Astrocyte (in vitro differentiated cells and primary cell): ENCODE measurements at regions not wholly inside any gene's neighbourhood (a gene's known extent, or its start where the extent isn't known, plus 50 kb on each side); places are given as distances from the start of the nearest gene placed in this dataset.

Experiments used
- DNase-seq: peaks from one replicate; pipeline ENCODE4 v3.0.0-alpha.2; 2010; ENCODE audit warnings: low read depth
- FAIRE-seq: peaks from 2 replicates; lab custom pipeline; 2011; peaks lifted over from hg19 to GRCh38; lab: Jason Lieb, UNC
- H2AFZ ChIP-seq: 2 replicates; pipeline ENCODE4 v1.6.0; 2012; ENCODE audit warnings: low read depth, low read length, inconsistent platforms
- H3K27ac ChIP-seq: 2 replicates; pipeline ENCODE4 v1.5.1; 2011; ENCODE audit warnings: low read depth, low read length, inconsistent platforms
- H3K27me3 ChIP-seq: 2 replicates; pipeline ENCODE4 v1.6.0; 2011; ENCODE audit warnings: low read length, inconsistent platforms; ENCODE audit not compliant: insufficient read depth
- H3K36me3 ChIP-seq: 2 replicates; pipeline ENCODE4 v1.5.1; 2011; ENCODE audit warnings: low read length, inconsistent platforms; ENCODE audit not compliant: insufficient read depth
- H3K4me1 ChIP-seq: 2 replicates; pipeline ENCODE4 v1.5.1; 2011; ENCODE audit warnings: low read length, inconsistent platforms; ENCODE audit not compliant: insufficient read depth
- H3K4me2 ChIP-seq: 2 replicates; pipeline ENCODE4 v1.6.0; 2012; ENCODE audit warnings: low read length, inconsistent platforms
- H3K4me3 ChIP-seq: 2 replicates; pipeline ENCODE4 v1.5.1; 2011; ENCODE audit warnings: low read depth, mild to moderate bottlenecking, low read length, inconsistent platforms; ENCODE audit not compliant: insufficient read depth
- H3K79me2 ChIP-seq: 2 replicates; pipeline ENCODE4 v1.6.0; 2012; ENCODE audit warnings: mild to moderate bottlenecking, low read length, inconsistent platforms; ENCODE audit not compliant: insufficient read depth
- H3K9ac ChIP-seq: 2 replicates; pipeline ENCODE4 v1.6.0; 2012; ENCODE audit warnings: mild to moderate bottlenecking, low read length, inconsistent platforms
- H3K9me3 ChIP-seq: 2 replicates; pipeline ENCODE4 v1.5.1; 2012; ENCODE audit warnings: low read depth, mild to moderate bottlenecking, low read length, inconsistent platforms; ENCODE audit not compliant: insufficient read depth
- H4K20me1 ChIP-seq: 2 replicates; pipeline ENCODE4 v1.6.0; 2012; ENCODE audit warnings: low read length, inconsistent platforms; ENCODE audit not compliant: insufficient read depth
- H3K27ac Mint-ChIP-seq: one replicate; pipeline ENCODE4 v1.8.0; 2021; ENCODE audit warnings: mild to moderate bottlenecking, mixed read lengths; ENCODE audit not compliant: unreplicated experiment
- H3K27me3 Mint-ChIP-seq: one replicate; pipeline ENCODE4 v1.8.0; 2021; ENCODE audit warnings: low read depth, mixed read lengths; ENCODE audit not compliant: unreplicated experiment
- H3K36me3 Mint-ChIP-seq: one replicate; pipeline ENCODE4 v1.8.0; 2021; ENCODE audit warnings: low read depth, mixed read lengths; ENCODE audit not compliant: unreplicated experiment
- H3K4me1 Mint-ChIP-seq: one replicate; pipeline ENCODE4 v1.8.0; 2021; ENCODE audit warnings: low read depth, mixed read lengths; ENCODE audit not compliant: unreplicated experiment
- H3K4me3 Mint-ChIP-seq: one replicate; pipeline ENCODE4 v1.8.0; 2021; ENCODE audit warnings: mild to moderate bottlenecking, moderate library complexity, mixed read lengths; ENCODE audit not compliant: unreplicated experiment
- H3K9me3 Mint-ChIP-seq: one replicate; pipeline ENCODE4 v1.8.0; 2021; ENCODE audit warnings: mild to moderate bottlenecking, mixed read lengths; ENCODE audit not compliant: unreplicated experiment
- EZH2 ChIP-seq: IDR thresholded peaks from 2 replicates; pipeline ENCODE4 v1.6.1; 2012; ENCODE audit warnings: mild to moderate bottlenecking, low read length, inconsistent platforms; ENCODE audit not compliant: insufficient read depth
- TF ChIP-seq, protein P1 (sequence below): IDR thresholded peaks from 2 replicates; pipeline ENCODE4 v1.5.1; 2011; ENCODE audit warnings: low read depth, mild to moderate bottlenecking, inconsistent platforms, low read length, moderate library complexity; ENCODE audit not compliant: insufficient read depth

DNA sequence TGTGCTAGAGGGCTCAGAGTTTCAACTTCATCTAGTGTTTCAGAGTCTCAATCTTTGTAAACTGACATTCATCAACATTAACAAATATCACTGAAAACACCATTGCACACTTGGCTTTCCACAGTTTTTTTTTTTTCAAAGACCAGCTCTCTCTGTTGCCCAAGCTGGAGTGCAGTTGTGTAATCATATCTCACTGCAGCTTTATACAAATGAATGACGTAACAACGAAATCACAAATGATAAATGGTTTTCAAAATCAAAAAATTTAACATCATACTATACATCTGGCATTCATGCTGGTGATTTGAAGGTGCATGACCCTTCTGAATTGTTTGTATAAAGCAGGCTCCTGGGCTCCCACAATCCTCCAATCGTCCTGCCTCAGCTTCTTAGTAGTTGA lies 248.0 kb upstream of the TMTC4 start:
- FAIRE-seq, result no peak
- Histone ChIP-seq H3K4me1 (no peaks in the 10 kb centered on the region), H3K9ac (no peak overlapping the region), H3K27ac (no peak overlapping the region), H3K27me3 (no peaks in the 10 kb centered on the region), H3K36me3 (no peaks in the 10 kb centered on the region), H3K4me2 (no peak overlapping the region), H4K20me1 (no peaks in the 10 kb centered on the region), H3K9me3 (no peaks in the 10 kb centered on the region), H3K4me3 (no peak overlapping the region), H2AFZ (no peak overlapping the region), H3K79me2 (no peaks in the 10 kb centered on the region)
- Mint-ChIP-seq H3K4me1 (peaks cover 4% of the 10 kb centered on the region), H3K4me3 (no peak overlapping the region), H3K9me3 (no peaks in the 10 kb centered on the region), H3K27me3 (no peaks in the 10 kb centered on the region), H3K27ac (no peak overlapping the region), H3K36me3 (no peaks in the 10 kb centered on the region)
- DNase-seq, result no peak
- TF ChIP-seq, protein P1, sequence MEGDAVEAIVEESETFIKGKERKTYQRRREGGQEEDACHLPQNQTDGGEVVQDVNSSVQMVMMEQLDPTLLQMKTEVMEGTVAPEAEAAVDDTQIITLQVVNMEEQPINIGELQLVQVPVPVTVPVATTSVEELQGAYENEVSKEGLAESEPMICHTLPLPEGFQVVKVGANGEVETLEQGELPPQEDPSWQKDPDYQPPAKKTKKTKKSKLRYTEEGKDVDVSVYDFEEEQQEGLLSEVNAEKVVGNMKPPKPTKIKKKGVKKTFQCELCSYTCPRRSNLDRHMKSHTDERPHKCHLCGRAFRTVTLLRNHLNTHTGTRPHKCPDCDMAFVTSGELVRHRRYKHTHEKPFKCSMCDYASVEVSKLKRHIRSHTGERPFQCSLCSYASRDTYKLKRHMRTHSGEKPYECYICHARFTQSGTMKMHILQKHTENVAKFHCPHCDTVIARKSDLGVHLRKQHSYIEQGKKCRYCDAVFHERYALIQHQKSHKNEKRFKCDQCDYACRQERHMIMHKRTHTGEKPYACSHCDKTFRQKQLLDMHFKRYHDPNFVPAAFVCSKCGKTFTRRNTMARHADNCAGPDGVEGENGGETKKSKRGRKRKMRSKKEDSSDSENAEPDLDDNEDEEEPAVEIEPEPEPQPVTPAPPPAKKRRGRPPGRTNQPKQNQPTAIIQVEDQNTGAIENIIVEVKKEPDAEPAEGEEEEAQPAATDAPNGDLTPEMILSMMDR, result no peak
- TF ChIP-seq EZH2, result no peak

DNA sequence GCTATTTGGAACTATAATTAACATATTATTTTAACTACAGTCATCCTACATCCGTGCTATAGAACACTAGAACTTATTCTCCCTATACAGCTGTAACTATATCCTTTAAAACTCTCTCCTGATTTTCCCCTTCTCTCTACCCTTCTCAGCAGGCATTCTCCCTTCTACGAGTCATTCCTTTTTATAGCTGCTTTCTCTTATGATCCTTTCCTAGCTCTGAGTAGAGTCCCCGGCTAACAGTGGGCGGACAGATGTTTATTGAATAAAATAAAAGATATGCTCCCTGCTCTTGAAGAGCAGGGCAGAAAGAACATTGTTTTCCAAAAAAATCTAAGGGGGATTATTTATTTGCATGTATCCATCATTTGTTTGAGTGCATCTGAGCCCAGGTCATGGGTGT lies 246.5 kb upstream of the TMTC4 start:
- Histone ChIP-seq H3K36me3 (no peaks in the 10 kb centered on the region), H3K9ac (no peak overlapping the region), H4K20me1 (no peaks in the 10 kb centered on the region), H3K4me3 (no peak overlapping the region), H3K4me1 (no peaks in the 10 kb centered on the region), H3K27me3 (no peaks in the 10 kb centered on the region), H3K79me2 (no peaks in the 10 kb centered on the region), H3K4me2 (no peak overlapping the region), H3K27ac (no peak overlapping the region), H2AFZ (no peak overlapping the region), H3K9me3 (no peaks in the 10 kb centered on the region)
- no peaks in the 10 kb centered on the region for H3K36me3 Mint-ChIP-seq
- H3K9me3 Mint-ChIP-seq, result no peaks in the 10 kb centered on the region
- peak overlapping the region; percentile 43 for H3K27ac Mint-ChIP-seq
- DNase-seq, result no peak
- TF ChIP-seq EZH2, result no peak
- TF ChIP-seq, protein P1, result no peak
- no peak for FAIRE-seq
- H3K27me3 Mint-ChIP-seq, result no peaks in the 10 kb centered on the region
- H3K4me3 Mint-ChIP-seq, result no peak overlapping the region
- peaks cover 4% of the 10 kb centered on the region for H3K4me1 Mint-ChIP-seq

DNA sequence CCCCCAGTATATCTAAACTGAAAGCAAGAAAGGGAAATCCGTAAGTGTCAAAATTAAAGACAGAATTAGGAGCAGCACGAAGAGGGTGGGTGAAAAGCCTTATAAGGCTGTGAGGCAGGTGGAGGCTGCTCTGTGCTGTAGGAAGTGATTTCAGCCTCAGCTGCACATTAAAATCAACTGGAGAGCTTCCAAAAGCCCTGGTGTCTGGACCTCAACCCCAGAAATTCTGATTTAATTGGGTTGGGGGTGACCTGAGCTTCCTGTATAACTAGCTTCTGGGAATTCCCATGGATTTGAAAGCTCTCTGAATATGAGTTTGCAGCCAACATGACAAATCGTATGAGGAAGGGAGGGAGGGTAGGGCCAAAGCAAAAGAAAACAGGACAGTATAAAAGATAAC lies 242.4 kb upstream of the TMTC4 start:
- Mint-ChIP-seq H3K36me3 (no peaks in the 10 kb centered on the region), H3K9me3 (peaks cover 3% of the 10 kb centered on the region), H3K27me3 (no peaks in the 10 kb centered on the region), H3K4me3 (no peak overlapping the region), H3K4me1 (peaks cover 4% of the 10 kb centered on the region), H3K27ac (no peak overlapping the region)
- H3K9ac ChIP-seq, result no peak overlapping the region
- no peaks in the 10 kb centered on the region for H3K4me1 ChIP-seq
- H3K27ac ChIP-seq, result no peak overlapping the region
- H4K20me1 ChIP-seq, result no peaks in the 10 kb centered on the region
- TF ChIP-seq, protein P1, result no peak
- no peak for TF ChIP-seq EZH2
- H3K27me3 ChIP-seq, result no peaks in the 10 kb centered on the region
- H2AFZ ChIP-seq, result no peak overlapping the region
- H3K9me3 ChIP-seq, result no peaks in the 10 kb centered on the region
- H3K4me3 ChIP-seq, result no peak overlapping the region
- DNase-seq (no peak), FAIRE-seq (no peak)
- no peaks in the 10 kb centered on the region for H3K79me2 ChIP-seq
- no peak overlapping the region for H3K4me2 ChIP-seq
- H3K36me3 ChIP-seq, result no peaks in the 10 kb centered on the region
